H1 (cell line): ENCODE measurements at regions not wholly inside any gene's neighbourhood (a gene's known extent, or its start where the extent isn't known, plus 50 kb on each side); places are given as distances from the start of the nearest gene placed in this dataset.

ENCODE experiments used
- GABPA ChIP-seq: IDR thresholded peaks from 2 replicates; pipeline ENCODE4 v1.6.1; 2011; ENCODE audit warnings: mild to moderate bottlenecking, low read length, moderate library complexity, borderline replicate concordance; ENCODE audit not compliant: insufficient read depth
- GTF2F1 ChIP-seq: IDR thresholded peaks from 2 replicates; pipeline ENCODE4 v1.6.1; 2012; ENCODE audit warnings: low read depth, low read length, improper control_type of control experiment, borderline replicate concordance
- KDM5A ChIP-seq: fragments of 200-600 bp; IDR thresholded peaks from 2 replicates; pipeline ENCODE4 v1.7.1; 2012; ENCODE audit warnings: mild to moderate bottlenecking, low read length, inconsistent platforms, mixed read lengths
- SUZ12 ChIP-seq: fragments of 200-600 bp; sonication (generic); IDR thresholded peaks from 2 replicates; pipeline ENCODE4 v1.6.1; 2012; ENCODE audit warnings: mild to moderate bottlenecking, inconsistent platforms, low read length, moderate library complexity, mixed read lengths

- no peak for TF ChIP-seq KDM5A
- no peak for TF ChIP-seq SUZ12
- no peak for TF ChIP-seq GTF2F1
- no peak for TF ChIP-seq GABPA
Measured at GRCh38 chr1:57686306-57686705, 262.4 kb upstream of the DAB1 start (continued).
